GM18519 (cell line): ENCODE measurements at regions not wholly inside any gene's neighbourhood (a gene's known extent, or its start where the extent isn't known, plus 50 kb on each side); places are given as distances from the start of the nearest gene placed in this dataset.
"Not testable (repeated sequence)": the region's sequence is repeated elsewhere in the genome, so short reads cannot be mapped to it uniquely, and the experiment has no call there.

Experiments used
- ATAC-seq: cut with Tn5 transposase; IDR thresholded peaks from one replicate; pipeline ENCODE4 v1.9.1; 2021; ENCODE audit warnings: mild to moderate bottlenecking, moderate library complexity; ENCODE audit not compliant: unreplicated experiment, low FRiP score

DNA sequence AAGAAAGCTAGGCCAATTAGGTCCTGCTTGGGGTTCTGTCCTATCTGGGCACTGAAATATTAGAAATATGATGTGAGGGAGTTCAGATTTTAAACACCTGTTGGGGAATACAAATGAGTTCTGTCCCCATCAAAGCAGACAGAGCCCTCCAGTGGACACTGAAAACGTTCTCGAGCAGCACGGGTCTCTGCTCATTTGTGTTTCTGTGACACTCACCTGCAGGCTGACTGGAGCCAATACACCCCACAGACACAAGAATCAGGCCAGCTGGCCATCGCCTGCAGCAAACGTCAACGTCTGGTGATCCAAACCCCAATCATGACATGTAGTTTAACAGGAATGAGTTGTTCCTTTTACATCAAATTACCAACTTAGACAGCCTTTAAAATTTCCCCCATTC, 493.4 kb upstream of the TMEM132C start:
- no peak for ATAC-seq

DNA sequence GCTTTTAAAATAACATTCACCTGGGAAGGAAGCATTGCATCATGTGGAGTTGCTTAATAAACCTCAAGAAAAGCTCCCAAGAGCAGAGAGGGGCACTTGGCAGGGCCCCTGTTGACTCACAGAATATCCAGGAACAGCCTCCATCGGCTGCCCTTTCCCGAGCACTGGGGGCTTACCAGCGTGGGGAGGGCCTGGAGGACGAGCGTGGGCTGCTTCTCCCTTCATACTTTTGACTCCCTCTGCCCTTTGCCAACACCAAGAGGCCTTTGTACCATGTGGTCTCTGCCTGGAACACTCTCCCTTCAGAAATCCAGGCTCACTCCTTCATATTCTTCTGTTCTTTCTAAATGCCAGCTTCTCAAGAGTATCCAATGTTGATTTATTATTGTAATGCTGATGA, 492.1 kb upstream of the TMEM132C start:
- ATAC-seq: no peak

DNA sequence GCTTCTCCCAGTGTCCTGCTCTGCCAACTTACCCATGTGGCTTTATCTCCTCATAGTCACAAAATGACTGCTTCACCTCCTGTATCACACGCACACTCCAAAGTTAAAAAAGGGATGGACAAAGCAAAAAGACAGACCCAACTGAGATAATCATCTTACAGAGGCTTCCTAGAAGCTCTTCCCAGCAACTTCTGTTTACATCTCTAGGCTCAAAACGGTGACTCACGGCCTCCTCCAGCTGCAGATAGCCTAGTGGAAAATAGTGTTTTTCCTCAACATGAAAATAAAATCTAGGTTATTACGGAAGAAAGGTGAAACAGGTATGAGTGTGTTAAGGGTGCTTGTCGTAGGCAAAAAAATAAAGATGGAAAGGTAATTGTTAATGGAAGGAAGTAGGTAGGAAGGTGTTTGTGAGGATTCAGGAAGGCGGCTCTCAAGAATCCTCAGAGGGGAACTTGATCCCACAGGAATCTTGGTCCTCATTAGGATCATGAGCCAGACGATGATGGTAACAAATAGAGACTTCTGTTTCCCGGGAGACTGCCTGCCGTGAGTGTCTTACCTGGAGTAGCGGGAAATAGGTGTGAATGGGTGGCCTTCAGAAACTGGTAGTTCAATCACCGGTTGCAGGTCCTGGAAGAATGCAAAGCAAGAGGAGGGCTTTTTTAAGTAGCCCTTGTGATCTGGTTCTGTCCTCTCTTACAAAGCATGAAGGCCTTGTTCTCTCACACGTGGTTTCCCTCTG, 487.5 kb upstream of the TMEM132C start:
- ATAC-seq: no peak

GRCh38 chr12:127780881-127781280, 486.1 kb upstream of the TMEM132C start:
- no peak for ATAC-seq

DNA sequence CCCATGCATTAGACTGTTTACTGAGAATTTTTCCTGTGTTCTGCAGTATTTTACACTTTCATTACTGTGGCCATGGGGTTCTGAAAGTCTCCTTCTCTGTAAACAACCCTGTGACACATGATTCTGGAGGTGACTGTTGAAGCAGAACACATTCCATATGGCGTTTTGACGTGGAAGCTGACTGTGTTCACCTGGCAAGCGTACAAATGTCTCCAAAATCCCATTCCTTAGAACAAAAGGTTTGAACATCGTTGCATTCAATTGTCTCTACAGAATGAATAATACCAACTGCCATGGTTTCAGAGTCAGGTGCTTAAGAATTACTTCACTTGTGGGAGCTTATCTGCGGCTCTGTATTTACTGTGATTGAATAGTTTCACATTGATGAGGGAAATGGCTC, 485.6 kb upstream of the TMEM132C start:
- ATAC-seq: no peak

DNA sequence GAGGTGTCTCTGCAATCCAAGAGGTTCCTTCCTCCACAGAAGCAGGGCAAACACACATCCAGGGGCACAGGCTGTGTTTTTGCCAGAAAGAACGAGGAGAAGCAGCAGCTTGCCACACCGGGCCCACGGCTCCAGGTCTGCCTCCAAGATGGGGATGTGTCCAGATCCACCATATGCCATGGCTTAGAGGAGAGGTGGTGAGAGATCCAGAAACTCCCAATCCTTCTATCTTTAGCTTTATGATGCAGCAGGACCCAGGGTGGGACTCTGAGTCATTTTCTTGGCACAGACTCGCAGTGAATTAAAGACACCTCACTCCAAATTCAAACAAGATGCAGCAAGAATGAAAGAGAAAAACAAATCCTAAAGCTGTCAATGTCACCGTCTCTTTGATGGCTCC, 481.4 kb upstream of the TMEM132C start:
- no peak for ATAC-seq

DNA sequence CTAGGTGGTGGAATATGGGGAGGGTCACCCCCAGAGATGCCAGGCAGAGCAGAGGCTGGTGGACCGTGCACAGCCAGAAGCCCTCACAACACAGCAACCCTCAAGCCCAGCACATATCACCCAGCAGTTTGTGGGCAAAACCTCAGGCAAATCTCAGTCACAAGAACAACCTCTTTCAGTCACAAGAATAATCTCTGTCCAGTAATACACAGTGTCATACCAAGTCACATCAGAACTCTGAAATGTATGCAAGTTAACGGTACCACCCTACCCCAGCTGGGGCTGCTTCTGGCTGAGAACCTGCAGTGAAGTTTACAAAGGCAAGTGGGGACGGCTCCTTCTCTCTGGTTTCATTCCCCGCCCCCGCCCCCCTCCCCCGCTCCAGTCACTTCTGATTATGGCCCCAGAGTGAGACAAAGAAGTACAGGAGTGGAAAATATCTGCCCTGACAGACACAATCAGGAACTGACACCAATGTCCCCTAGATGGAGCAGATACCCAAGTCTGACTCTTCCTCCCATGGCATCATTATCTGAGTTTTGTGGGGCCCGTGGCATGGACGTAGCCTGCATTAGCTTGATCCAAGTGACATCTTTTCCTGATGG, 480.9 kb upstream of the TMEM132C start:
- no peak for ATAC-seq

DNA sequence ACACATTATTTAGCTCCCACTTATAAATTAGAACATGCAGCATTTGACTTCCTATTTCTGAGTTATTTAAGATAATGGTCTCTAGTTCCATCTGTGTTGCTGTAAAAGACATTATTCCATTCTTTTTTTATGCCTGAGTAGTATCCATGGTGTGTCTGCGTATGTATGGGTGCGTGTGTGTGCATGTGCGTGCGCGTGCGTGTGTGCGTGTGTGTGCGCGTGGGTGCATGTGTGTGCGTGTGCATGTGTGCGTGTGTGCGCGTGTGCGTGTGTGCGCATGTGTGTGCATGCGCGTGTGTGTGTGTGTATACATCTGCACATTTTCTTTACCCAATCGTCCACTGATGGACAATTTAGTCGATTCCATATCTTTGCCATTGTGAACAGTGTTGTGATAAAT, 479.4 kb upstream of the TMEM132C start:
- no peak for ATAC-seq

GRCh38 chr12:127790376-127790775, 476.6 kb upstream of the TMEM132C start:
- no peak for ATAC-seq

DNA sequence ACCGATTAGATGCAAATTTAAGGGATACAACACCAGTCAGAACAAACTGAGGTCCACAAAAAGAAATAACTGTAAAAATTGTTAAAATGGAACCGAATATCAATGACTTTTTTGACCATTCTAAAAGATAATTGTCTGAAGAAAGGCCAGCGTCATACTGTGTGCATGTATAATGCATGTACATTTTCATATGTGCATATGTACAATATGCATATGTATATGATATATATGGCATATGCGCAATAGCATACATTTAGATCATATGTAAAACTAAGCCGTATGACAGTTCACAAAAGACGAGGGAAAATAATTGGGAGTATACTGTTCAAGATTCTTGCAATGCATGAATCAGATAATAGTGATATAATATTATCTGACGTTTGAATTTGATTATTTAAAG, 475.8 kb upstream of the TMEM132C start:
- no peak for ATAC-seq

- ATAC-seq: no peak
Observed at GRCh38 chr12:127797918-127798317, 469.1 kb upstream of the TMEM132C start.

DNA sequence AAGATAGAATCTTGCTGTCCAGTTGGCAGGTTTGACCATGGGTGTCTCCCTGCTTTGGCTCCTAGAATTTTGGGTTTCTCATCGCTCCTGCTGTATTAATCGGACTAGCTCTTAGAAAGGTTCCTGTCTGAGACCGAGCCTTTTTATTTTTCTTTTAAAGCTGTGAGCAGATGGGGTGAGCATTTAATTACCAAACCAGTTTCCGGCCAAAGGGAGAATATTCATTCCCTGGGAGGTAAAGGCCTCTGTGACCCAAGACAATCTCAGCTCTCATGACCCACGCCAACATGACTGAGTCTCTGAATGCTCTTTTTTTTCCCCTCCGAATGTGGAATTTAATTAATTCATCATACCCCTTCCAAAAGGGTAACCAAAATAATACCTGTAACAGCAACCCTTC, 464.7 kb upstream of the TMEM132C start:
- no peak for ATAC-seq

- no peak for ATAC-seq
Observed at GRCh38 chr12:127803545-127803944, 463.4 kb upstream of the TMEM132C start.

DNA sequence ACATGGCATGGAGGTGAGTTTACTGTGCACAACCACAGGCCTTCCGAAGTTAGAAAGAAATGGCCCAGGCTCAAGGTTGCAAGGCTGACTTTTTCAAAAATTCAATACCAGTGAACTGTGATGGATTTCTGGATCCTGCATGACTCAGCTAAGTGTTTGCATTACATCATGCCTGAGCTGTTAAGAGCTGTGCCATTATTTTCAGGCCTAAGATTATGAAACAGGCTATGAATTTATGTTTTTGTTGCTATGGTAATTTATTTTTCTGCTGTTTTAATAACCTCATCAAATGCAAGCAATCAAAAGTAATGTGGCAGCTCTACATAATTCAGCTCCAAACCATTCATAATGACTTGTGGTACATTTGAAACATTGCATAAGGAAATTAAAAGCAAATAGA, 457.7 kb upstream of the TMEM132C start:
- no peak for ATAC-seq

DNA sequence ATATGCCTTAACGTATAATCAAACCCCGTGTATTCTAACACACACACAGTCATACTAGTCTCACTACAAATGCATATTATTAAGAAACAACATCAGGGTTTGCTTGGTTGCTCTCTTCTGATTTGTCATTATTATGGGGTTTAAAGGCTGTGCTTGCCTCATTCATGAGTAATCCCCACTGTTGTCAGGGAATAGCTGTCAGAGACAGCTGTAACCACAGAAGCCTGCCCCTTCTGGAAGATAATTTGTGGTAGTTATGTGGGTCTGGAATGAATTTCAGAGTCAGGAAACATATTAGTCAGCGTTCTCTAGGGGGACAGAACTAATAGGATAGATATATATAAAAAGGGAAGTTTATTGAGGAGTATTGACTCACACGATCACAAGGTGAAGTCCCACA, 456.9 kb upstream of the TMEM132C start:
- no peak for ATAC-seq

DNA sequence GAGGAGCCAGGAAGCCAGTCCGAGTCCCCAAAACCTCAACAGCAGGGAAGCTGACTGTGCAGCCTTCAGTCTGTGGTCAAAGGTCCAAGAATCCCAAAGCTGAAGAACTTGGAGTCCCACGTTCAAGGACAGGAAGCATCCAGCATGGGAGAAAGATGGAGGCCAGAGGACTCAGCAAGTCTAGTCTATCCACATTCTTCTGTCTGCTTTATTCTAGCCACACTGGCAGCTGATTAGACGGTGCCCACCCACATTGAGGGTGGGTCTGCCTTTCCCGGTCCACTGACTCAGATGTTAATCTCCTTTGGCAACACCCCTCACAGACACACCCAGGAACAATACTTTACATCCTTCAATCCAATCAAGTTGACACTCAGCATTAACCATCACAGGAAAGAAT, 456.5 kb upstream of the TMEM132C start:
- not testable (repeated sequence) for ATAC-seq

DNA sequence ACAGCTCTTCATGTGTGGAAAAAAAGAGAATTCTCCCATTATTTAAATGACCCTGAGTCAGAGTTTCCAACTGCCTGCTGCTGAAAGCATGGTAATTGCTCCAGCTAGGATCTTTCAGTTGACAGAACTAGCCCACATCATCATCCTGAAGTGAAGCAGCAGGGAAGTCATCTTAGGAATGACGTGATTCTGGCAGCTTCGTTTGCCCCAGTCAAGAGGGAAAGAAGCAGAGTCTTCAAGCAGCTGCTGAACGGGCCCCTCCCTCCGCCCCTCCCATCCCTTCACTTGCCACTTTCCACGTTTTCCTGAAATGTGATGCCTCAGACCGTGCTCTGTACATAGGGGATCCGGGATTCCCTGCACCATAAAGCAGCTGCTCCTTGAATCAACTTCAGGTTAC, 455.0 kb upstream of the TMEM132C start:
- no peak for ATAC-seq

DNA sequence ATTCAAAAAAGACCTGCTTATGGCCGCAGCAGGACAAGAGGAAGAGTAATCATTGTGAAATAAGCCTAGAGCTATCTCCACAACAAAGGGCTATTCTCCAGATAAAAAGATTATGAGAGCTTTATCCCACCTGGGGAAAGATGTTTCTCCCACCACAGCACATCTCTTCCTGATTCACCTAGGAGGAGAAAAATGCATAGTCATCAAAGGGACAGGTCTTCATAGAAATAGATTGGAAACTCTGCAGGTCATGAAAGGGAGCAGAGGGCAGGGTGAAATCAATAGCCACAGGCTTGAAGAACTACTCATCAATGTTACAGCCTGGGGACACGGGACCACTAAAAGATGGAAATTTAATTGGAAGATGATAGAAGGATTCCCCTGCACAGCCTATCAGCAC, 453.8 kb upstream of the TMEM132C start:
- no peak for ATAC-seq

GRCh38 chr12:127819056-127819455, 447.9 kb upstream of the TMEM132C start:
- ATAC-seq: no peak

GRCh38 chr12:127820271-127820670, 446.7 kb upstream of the TMEM132C start:
- ATAC-seq: no peak

GRCh38 chr12:127820846-127821245, 446.1 kb upstream of the TMEM132C start:
- no peak for ATAC-seq

GRCh38 chr12:127822809-127823411, 444.1 kb upstream of the TMEM132C start:
- ATAC-seq: no peak
